IMR-90 (cell line): ENCODE measurements at regions not wholly inside any gene's neighbourhood (a gene's known extent, or its start where the extent isn't known, plus 50 kb on each side); places are given as distances from the start of the nearest gene placed in this dataset.

Experiments
- ATAC-seq: fragments of 200-7000 bp; cut with Tn5 transposase; 2 replicates; pipeline ENCODE4 v1.9.1; 2020; ENCODE audit warnings: low read depth, mild to moderate bottlenecking, moderate library complexity
- BruUV-seq: library from RNA; stranded (reverse); fragments of 400-500 nt; replicated peaks from 2 replicates; lab custom pipeline; 2021; lab: Mats Ljungman, UMichigan
- CTCF ChIA-PET: fragments of 300-600 bp; formaldehyde crosslinking; extraction: SDS; loops from one replicate; lab custom pipeline; 2021; ENCODE audit warnings: antibody characterized with exemption; lab: Yijun Ruan, JAX
- POLR2A ChIA-PET: fragments of 300-600 bp; sonication (Branson Sonifier 250); formaldehyde crosslinking; loops from one replicate; lab custom pipeline; 2022; ENCODE audit warnings: antibody characterized with exemption; ENCODE audit not compliant: unreplicated experiment; lab: Charles Lee
- DNase-seq: peaks from one replicate; pipeline ENCODE4 v3.0.0; 2013
- H2AFZ ChIP-seq: replicated peaks from 2 replicates; pipeline ENCODE3; 2013; ENCODE audit warnings: low read length, mild to moderate bottlenecking; ENCODE audit not compliant: poor library complexity
- H2AK5ac ChIP-seq: 2 replicates; pipeline ENCODE4 v1.6.1; 2013; ENCODE audit warnings: low read depth, low read length, inconsistent platforms
- H2AK9ac ChIP-seq: replicated peaks from 2 replicates; pipeline ENCODE3; 2013; ENCODE audit warnings: mild to moderate bottlenecking, low read depth, low read length, moderate library complexity; ENCODE audit not compliant: poor library complexity
- H2BK120ac ChIP-seq: 2 replicates; pipeline ENCODE4 v1.6.1; 2013; ENCODE audit warnings: low read depth, low read length, inconsistent platforms
- H2BK15ac ChIP-seq: 3 replicates; pipeline ENCODE4 v1.6.1; 2013; ENCODE audit warnings: low read depth, low read length, inconsistent platforms
- H2BK20ac ChIP-seq: 2 replicates; pipeline ENCODE4 v1.6.1; 2013; ENCODE audit warnings: low read depth, mild to moderate bottlenecking, inconsistent platforms, low read length, moderate library complexity
- H2BK5ac ChIP-seq: 2 replicates; pipeline ENCODE4 v1.6.1; 2013; ENCODE audit warnings: mild to moderate bottlenecking, low read depth, low read length, inconsistent platforms; ENCODE audit not compliant: poor library complexity, severe bottlenecking
- H3K14ac ChIP-seq: replicated peaks from 2 replicates; pipeline ENCODE4 v1.6.1; 2013; ENCODE audit warnings: low read depth, low read length, inconsistent platforms
- H3K18ac ChIP-seq: 2 replicates; pipeline ENCODE4 v1.6.1; 2013; ENCODE audit warnings: low read depth, low read length, control low read depth
- H3K23ac ChIP-seq: 2 replicates; pipeline ENCODE4 v1.6.1; 2013; ENCODE audit warnings: low read depth, low read length, inconsistent platforms
- H3K27ac ChIP-seq: 2 replicates; pipeline ENCODE4 v1.5.1; 2013; ENCODE audit warnings: mild to moderate bottlenecking, control low read depth, low read length; ENCODE audit not compliant: insufficient read depth
- H3K27me3 ChIP-seq: 2 replicates; pipeline ENCODE4 v1.6.1; 2013; ENCODE audit warnings: low read length; ENCODE audit not compliant: control insufficient read depth, insufficient read depth
- H3K36me3 ChIP-seq: 2 replicates; pipeline ENCODE4 v1.6.1; 2013; ENCODE audit warnings: low read length, mixed read lengths; ENCODE audit not compliant: control insufficient read depth, insufficient read depth
- H3K4ac ChIP-seq: 2 replicates; pipeline ENCODE4 v1.6.1; 2013; ENCODE audit warnings: low read depth, low read length, inconsistent platforms
- H3K4me1 ChIP-seq: 2 replicates; pipeline ENCODE4 v1.6.1; 2013; ENCODE audit warnings: low read length, mixed read lengths; ENCODE audit not compliant: control insufficient read depth, insufficient read depth
- H3K4me2 ChIP-seq: 2 replicates; pipeline ENCODE4 v1.6.1; 2013; ENCODE audit warnings: low read depth, mild to moderate bottlenecking, control low read depth, low read length, moderate library complexity
- H3K4me3 ChIP-seq: 2 replicates; pipeline ENCODE4 v1.5.1; 2013; ENCODE audit warnings: low read depth, mild to moderate bottlenecking, control low read depth, low read length, moderate library complexity; ENCODE audit not compliant: insufficient read depth
- H3K56ac ChIP-seq: 2 replicates; pipeline ENCODE4 v1.6.1; 2013; ENCODE audit warnings: low read length, inconsistent platforms; ENCODE audit not compliant: insufficient read depth; ENCODE audit errors: extremely low read depth
- H3K79me1 ChIP-seq, 2 experiments: 2 replicates each; pipeline ENCODE4 v1.6.1; 2013; ENCODE audit warnings: low read length in 2 of 2, inconsistent platforms in 1 of 2, low read depth in 1 of 2
- H3K9ac ChIP-seq: 2 replicates; pipeline ENCODE4 v1.6.1; 2013; ENCODE audit warnings: low read depth, low read length, control low read depth
- H3K9me1 ChIP-seq: 2 replicates; pipeline ENCODE4 v1.6.1; 2013; ENCODE audit warnings: low read length, inconsistent platforms; ENCODE audit not compliant: insufficient read depth
- H3K9me3 ChIP-seq: 2 replicates; pipeline ENCODE4 v1.6.1; 2013; ENCODE audit warnings: low read length; ENCODE audit not compliant: control insufficient read depth, insufficient read depth
- H4K20me1 ChIP-seq: 2 replicates; pipeline ENCODE4 v1.6.1; 2013; ENCODE audit warnings: low read length, inconsistent platforms; ENCODE audit not compliant: insufficient read depth
- H4K5ac ChIP-seq: 2 replicates; pipeline ENCODE4 v1.6.1; 2013; ENCODE audit warnings: mild to moderate bottlenecking, low read depth, low read length, control low read depth
- H4K8ac ChIP-seq, 2 experiments: 2 replicates each; pipeline ENCODE4 v1.6.1; 2013; ENCODE audit warnings: low read depth in 2 of 2, low read length in 2 of 2, control low read depth in 1 of 2, inconsistent platforms in 1 of 2
- H4K91ac ChIP-seq: 2 replicates; pipeline ENCODE4 v1.6.1; 2013; ENCODE audit warnings: low read depth, low read length, inconsistent platforms; ENCODE audit not compliant: insufficient read depth
- BHLHE40 ChIP-seq: fragments of 150-350 bp; IDR thresholded peaks from 2 replicates; pipeline ENCODE4 v1.6.1; 2016; ENCODE audit warnings: mild to moderate bottlenecking, low read depth, low read length
- CEBPB ChIP-seq: IDR thresholded peaks from 2 replicates; pipeline ENCODE4 v1.6.1; 2012; ENCODE audit warnings: low read depth, low read length, improper control_type of control experiment
- CHD1 ChIP-seq: IDR thresholded peaks from 2 replicates; pipeline ENCODE4 v1.6.1; 2012; ENCODE audit warnings: low read depth, low read length, improper control_type of control experiment
- CTCF ChIP-seq: conservative IDR thresholded peaks from 2 replicates; pipeline ENCODE4 v1.5.1; 2012; ENCODE audit warnings: mild to moderate bottlenecking, low read depth, low read length, improper control_type of control experiment
- FOS ChIP-seq: fragments of 150-350 bp; IDR thresholded peaks from 2 replicates; pipeline ENCODE4 v1.6.1; 2016; ENCODE audit warnings: low read depth, low read length
- MXI1 ChIP-seq: IDR thresholded peaks from 2 replicates; pipeline ENCODE4 v1.6.1; 2012; ENCODE audit warnings: low read depth, mild to moderate bottlenecking, low read length, moderate library complexity, borderline replicate concordance
- RAD21 ChIP-seq: IDR thresholded peaks from 2 replicates; pipeline ENCODE4 v1.6.1; 2012; ENCODE audit warnings: low read length, improper control_type of control experiment
- SMC3 ChIP-seq: fragments of 150-350 bp; IDR thresholded peaks from 2 replicates; pipeline ENCODE4 v1.6.1; 2016; ENCODE audit warnings: low read depth, mild to moderate bottlenecking, antibody characterized with exemption, low read length, moderate library complexity
- USF2 ChIP-seq: fragments of 150-350 bp; IDR thresholded peaks from 2 replicates; pipeline ENCODE4 v1.6.1; 2017; ENCODE audit warnings: mild to moderate bottlenecking, antibody characterized with exemption, low read length, low read depth
- WGBS, 2 experiments: methylation state at CpG; one replicate each; pipeline versions ENCODE4 v1.1.5 to v1.1.7; 2013; ENCODE audit warnings: missing lambda C conversion rate in 2 of 2; ENCODE audit not compliant: insufficient read length in 1 of 2; ENCODE audit errors: extremely low coverage in 2 of 2; 5-methylcytosine and 5-hydroxymethylcytosine counted together
- dilution Hi-C: fragments of 300-500 bp; cut with HindIII; formaldehyde crosslinking; loops from one replicate; pipeline ENCODE4 v1.14.3; 2018; ENCODE audit warnings: low sequenced_read_pairs; ENCODE audit not compliant: unreplicated experiment
- in situ Hi-C: fragments of 300-500 bp; cut with MboI; formaldehyde crosslinking; loops from 3 replicates; pipeline ENCODE4 v1.14.3; 2019; ENCODE audit warnings: low sequenced_read_pairs, inconsistent platforms, mixed read lengths
- intact Hi-C: fragments of 100-400 bp; cut with micrococcal nuclease; formaldehyde crosslinking; loops from 2 replicates; pipeline ENCODE4 v1.10.0; 2022

DNA sequence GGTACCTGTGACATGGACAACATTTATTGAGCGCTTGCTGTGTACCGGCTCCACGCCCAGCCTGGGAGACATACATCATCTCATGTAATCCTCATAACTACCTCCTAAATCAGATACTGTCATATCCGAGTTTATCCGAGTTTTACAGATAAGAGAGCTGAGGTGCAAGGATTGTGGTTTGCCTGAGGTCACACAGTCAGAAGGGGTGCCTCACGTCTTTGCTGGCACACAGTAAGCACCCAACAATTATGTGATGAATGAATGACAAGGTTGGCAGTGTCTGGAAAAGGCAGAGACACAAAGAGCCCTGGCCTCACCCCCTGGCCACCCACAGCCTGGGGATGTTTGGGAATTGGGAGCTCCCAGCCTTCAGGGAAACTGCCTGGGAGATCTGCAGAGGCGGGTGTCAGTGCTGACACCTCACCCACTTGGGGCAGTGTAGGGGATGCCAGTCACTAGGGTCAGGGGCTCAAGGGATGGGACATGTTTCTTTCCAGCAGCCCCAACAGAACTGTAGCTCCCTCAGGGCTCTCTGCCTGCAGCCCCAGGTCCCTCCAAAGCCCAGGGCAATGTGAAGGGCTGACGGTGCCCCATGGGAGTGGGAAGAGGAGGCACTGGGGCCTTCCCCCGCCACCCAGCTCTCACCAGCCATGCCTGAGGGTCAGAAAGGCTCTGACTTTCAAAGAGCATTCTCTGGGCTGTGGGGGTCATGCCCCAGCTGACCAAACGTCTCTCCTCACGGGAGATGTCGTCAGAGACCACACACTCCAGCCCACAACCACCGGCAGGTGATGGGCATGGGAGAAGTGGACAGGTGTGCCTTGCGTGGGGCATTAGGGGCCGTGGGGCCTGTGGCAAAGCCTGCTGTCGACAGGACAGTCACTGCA, 157.5 kb downstream of the ZFP36L2 start (continued):
- TF ChIP-seq USF2 (no peak), MXI1 (no peak)

- H3K4me1 ChIP-seq = peaks cover 12% of the 10 kb centered on the region
- H2BK15ac ChIP-seq = no peak overlapping the region
- no peak overlapping the region for H3K27ac ChIP-seq
- H3K23ac ChIP-seq = no peak overlapping the region
- no peak overlapping the region for H4K5ac ChIP-seq
- H3K36me3 ChIP-seq = no peaks in the 10 kb centered on the region
- ATAC-seq (no peak), DNase-seq (no peak)
- no peak overlapping the region for H2BK5ac ChIP-seq
- no peak overlapping the region for H4K8ac ChIP-seq
- H3K56ac ChIP-seq = no peak overlapping the region
- no peak overlapping the region for H2BK20ac ChIP-seq
- no peak overlapping the region for H2AFZ ChIP-seq
- in situ Hi-C loops (no loop called here), intact Hi-C loops (no loop called here), dilution Hi-C loops (no loop called here)
- no peaks in the 10 kb centered on the region for H4K20me1 ChIP-seq
- no TSS peak for BruUV-seq
- H3K79me1 ChIP-seq = no peaks in the 10 kb centered on the region
- no peak overlapping the region; the same call in 1 of the 2 replicates for H2BK120ac ChIP-seq
- peak overlapping the region; percentile 19 for H2AK9ac ChIP-seq
- H3K4me2 ChIP-seq = no peak overlapping the region
- H4K91ac ChIP-seq = no peak overlapping the region
- ChIA-PET CTCF (no interaction called here), POLR2A (interaction anchor here (0.5 kb wide), 1 partner anchor 159 kb away, joined by 4 read pairs; the partner anchor contains the start of gene ZFP36L2)
- H3K9me1 ChIP-seq = peaks cover 12% of the 10 kb centered on the region
- WGBS, 2 experiments = 85% methylated on average over 19 of the region's 51 CpGs; no CpG with 5 or more reads in 1 of the 2 experiments
- H3K9me3 ChIP-seq = no peaks in the 10 kb centered on the region
- H2AK5ac ChIP-seq = 0 out of 2 replicates have a peak overlapping the region, but pooled peaks have one; percentile 37
- H3K4me3 ChIP-seq = no peak overlapping the region
- no peak overlapping the region for H3K4ac ChIP-seq
- no peaks in the 10 kb centered on the region for H3K27me3 ChIP-seq
- no peak overlapping the region for H3K9ac ChIP-seq
- no peak overlapping the region for H3K18ac ChIP-seq
- H3K14ac ChIP-seq = no peak overlapping the region
- TF ChIP-seq CHD1 (no peak), SMC3 (no peak), BHLHE40 (no peak), RAD21 (no peak), MXI1 (no peak), FOS (no peak), CTCF (no peak), USF2 (no peak), CEBPB (no peak)
Measured at GRCh38 chr2:43068041-43068533, 158.3 kb downstream of the ZFP36L2 start.
